ENCODE measurements at regions not wholly inside any gene's neighbourhood (a gene's known extent, or its start where the extent isn't known, plus 50 kb on each side); places are given as distances from the start of the nearest gene placed in this dataset.
"Not testable (repeated sequence)": the region's sequence is repeated elsewhere in the genome, so short reads cannot be mapped to it uniquely, and the experiment has no call there.

DNA sequence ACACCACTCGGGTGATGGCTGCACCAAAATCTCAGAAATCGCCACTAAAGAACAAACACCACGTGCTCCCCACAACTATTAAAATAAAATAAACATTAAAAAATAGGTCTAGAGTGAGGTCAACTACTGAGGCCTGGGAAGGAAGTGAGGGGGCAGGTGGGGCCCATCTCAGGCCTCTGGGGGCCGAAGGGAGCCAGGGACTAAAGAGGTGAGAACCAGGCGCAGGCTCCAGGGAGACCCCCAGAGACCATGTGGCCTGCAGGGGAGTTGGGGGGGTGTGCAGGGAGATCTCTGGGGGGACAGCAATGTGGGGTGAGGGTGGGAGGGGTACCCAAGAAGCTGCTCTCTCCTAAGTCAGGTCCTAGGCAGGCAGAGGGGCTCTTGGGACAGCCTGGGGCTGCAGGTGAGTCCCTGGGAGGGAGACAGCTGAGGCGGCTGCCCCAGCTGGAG is 111.3 kb upstream of the SMURF2 start:
- no peak for DNase-seq (ENCODE audit: low spot score)

DNA sequence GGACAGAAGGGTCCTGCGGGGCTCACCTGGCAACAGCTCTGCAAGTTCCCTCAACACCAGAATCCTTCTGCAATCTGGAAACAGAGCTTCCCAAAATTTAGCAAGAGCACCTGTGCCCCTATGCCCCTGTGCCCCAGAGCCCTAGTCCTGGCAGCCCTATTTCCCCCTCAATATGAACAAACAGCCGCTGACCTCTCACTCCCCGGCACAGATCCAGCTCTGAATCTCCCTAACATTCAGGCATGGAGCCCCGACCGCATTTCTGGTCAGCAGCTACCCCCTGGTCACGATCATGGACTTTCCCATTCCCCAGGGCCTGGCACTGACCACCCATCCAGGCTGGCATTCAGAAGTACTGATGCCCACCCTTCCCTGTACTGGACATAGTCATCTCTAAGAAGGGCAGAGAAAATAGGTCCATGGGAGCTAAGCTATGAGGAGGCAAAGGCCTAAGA is 110.8 kb upstream of the SMURF2 start:
- DNase-seq (ENCODE audit: low spot score) = no peak

- no peak for DNase-seq (ENCODE audit: low spot score)
Observed at GRCh38 chr17:64771980-64772844, 110.1 kb upstream of the SMURF2 start.

- no peak for DNase-seq (ENCODE audit: low spot score)
Observed at GRCh38 chr17:64769712-64770111, 107.6 kb upstream of the SMURF2 start.

DNA sequence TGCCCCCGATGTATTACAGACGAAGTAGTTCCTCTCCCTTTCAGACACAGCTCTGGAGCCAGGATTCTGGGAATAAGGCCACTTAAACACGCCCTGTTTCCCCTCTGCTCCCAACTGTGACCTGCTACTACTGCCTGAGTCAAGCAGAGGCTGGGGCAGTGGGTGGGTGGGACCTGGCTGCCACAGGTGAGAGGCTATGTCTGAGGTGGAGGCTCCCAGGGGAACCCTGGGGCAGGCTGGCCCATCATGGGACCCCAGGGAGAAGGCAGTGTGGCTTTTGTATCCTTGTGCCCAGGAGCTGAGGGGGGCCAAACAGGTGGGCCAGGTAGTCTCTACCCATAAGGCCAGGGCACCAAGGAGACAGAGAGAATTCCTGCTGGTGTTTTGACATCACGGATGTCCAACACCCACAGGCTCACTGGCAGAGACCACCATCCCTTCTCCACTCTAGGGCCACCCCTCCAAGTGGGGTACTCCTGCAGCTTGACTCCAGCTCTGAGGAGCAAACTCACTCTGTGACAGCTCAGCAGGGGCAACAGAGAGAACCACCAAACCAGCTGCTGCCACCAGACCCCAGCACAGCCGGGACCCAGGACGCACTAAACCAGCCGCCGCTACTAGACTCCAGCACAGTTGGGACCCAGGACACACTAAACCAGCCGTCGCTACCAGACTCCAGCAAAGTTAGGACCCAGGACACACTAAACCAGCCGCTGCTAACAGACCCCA is 105.3 kb upstream of the SMURF2 start:
- no peak for DNase-seq (ENCODE audit: low spot score)

GRCh38 chr17:64765191-64765889 is 103.2 kb upstream of the SMURF2 start:
- DNase-seq (ENCODE audit: low spot score) = no peak

GRCh38 chr17:64750891-64751677 is 89.0 kb upstream of the SMURF2 start:
- DNase-seq (ENCODE audit: low spot score) = no peak

GRCh38 chr17:64750478-64750877 is 88.4 kb upstream of the SMURF2 start:
- no peak for DNase-seq (ENCODE audit: low spot score)

- DNase-seq (ENCODE audit: low spot score) = no peak
Observed at GRCh38 chr17:64749306-64749705, 87.2 kb upstream of the SMURF2 start.

- DNase-seq (ENCODE audit: low spot score) = no peak
Observed at GRCh38 chr17:64747938-64748540, 85.9 kb upstream of the SMURF2 start.

GRCh38 chr17:64742326-64742725 is 80.2 kb upstream of the SMURF2 start:
- no peak for DNase-seq (ENCODE audit: low spot score)

DNA sequence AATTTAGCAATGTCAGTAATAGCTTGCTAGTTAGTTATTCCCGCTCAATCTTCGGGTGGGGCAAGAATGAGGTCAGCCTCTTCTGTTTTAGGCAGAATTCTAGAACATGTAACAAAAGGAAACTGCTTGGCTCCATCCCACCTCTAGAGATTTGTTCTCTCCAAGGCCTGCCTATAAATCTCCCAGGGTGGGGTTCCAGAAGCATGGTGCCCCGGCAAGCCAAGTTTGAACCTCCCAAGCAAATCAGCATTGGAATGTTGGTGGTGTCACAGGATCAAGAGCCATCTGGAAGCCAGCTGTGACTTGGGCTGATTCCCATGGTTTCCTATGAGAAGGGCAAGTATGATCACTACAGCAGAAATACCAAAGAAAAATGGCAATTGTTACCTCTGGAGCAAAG is 79.8 kb upstream of the SMURF2 start:
- DNase-seq (ENCODE audit: low spot score) = peak; percentile 75

GRCh38 chr17:64741038-64741641 is 79.0 kb upstream of the SMURF2 start:
- no peak for DNase-seq (ENCODE audit: low spot score)

DNA sequence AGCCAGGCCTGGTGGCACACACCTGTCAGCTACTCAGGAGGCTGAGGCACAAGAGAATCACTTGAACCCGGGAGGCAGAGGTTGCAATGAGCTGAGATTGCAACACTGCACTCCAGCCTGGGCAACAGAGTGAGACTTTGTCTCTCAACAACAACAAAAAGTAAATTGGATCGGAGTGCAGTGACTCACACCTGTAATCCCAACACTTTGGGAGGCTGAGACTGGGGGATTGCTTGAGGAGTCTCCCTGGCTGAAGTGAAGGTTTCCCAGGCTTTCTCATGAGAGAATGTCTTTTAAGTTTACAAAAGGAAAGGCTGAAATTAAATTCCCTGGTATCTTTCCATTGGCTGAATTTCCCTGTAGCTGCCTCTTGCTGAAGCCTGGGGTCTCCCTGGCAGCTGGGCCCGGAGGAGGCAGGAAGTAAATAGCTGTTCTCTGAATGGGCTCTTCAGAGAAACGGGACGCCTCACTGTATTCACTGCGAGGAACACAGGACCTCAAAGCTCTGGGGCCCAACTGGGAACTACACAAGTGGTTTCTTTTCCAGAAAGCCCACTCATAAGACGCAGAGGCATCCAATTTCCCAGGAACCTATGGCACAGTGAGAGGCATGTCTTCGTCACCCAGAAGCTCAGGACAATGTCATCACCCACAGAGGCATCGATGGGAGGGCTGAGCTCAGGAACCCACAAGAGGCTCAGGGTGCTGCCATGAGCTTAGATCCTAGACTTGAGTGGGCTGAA is 77.4 kb upstream of the SMURF2 start:
- no peak for DNase-seq (ENCODE audit: low spot score)

DNA sequence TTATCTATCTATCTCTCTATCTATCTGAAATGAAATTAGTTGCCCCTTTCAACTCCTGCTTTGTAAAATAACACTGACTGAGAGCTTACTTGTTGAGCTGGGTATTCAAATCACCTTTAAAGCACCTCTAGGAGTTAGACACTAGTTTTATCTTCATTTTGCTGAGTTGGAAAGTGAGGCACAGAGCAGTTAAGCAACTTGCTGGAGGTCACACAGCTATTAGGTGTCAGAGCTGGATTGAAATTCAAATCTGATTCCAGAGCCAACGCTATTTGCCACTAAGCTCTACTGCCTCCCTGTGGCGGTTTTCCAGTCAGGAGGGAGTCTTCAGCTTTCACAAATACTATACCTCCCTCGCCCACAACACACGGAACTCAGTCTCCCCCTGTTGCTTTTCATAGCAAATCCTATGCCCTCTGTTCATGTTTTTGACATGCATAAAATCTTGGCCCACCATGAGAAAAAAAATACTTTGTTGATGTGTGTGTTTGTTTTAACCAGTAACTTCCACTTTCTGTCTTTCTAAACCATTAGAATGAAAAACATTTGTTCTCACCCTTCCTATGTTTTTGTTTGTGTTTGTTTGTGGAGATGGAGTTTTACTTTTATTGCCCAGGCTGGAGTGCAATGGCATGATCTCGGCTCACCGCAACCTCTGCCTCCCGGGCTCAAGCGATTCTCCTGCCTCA is 74.8 kb upstream of the SMURF2 start:
- no peak for DNase-seq (ENCODE audit: low spot score)

- peak; percentile 69 for DNase-seq (ENCODE audit: low spot score)
Observed at GRCh38 chr17:64732336-64733006, 70.4 kb upstream of the SMURF2 start.

- not testable (repeated sequence) for DNase-seq (ENCODE audit: low spot score)
Observed at GRCh38 chr17:64730023-64730422, 67.9 kb upstream of the SMURF2 start.

DNA sequence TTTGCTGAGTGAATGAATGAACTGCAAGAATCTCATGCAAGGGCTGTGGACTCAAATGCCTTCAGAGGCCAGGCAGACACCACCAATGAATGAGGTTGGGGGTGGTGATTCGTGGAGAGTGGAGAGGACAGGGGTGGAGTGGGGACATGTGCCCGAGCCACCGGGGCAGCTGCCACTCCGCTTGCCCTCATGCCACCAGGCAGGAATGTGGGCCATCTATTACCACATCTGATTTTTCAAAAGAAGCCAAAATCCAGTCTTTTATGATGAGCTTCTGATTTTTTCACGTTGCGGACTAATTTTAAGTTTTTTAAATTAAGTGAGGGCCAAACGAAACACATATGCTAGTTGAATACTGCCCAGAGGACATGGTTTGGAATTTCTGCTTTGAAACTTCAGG is 67.1 kb upstream of the SMURF2 start:
- DNase-seq (ENCODE audit: low spot score) = no peak

Measured in left forelimb (tissue), 1 donor.